SK-N-SH (cell line): ENCODE measurements at regions not wholly inside any gene's neighbourhood (a gene's known extent, or its start where the extent isn't known, plus 50 kb on each side); places are given as distances from the start of the nearest gene placed in this dataset.

ENCODE experiments used
- CTCF ChIA-PET: fragments of 300-600, 350-600 bp; formaldehyde crosslinking; extraction: SDS; loops from one replicate; lab custom pipeline; 2021; lab: Yijun Ruan, JAX
- POLR2A ChIA-PET: fragments of 350-600 bp; sonication (Branson Sonifier 250); formaldehyde crosslinking; extraction: SDS; loops from one replicate; lab custom pipeline; 2020; ENCODE audit warnings: antibody characterized with exemption, inconsistent platforms; lab: Yijun Ruan, JAX
- DNase-seq: peaks from one replicate; pipeline ENCODE4 v3.0.0; 2012
- H2AFZ ChIP-seq: fragments of 200-600 bp; sonication (generic); 2 replicates; pipeline ENCODE4 v1.8.1; 2016; ENCODE audit warnings: antibody characterized with exemption, mild to moderate bottlenecking, low read depth
- H3F3A ChIP-seq: fragments of 200-600 bp; sonication (generic); replicated peaks from 2 replicates; pipeline ENCODE3; 2016; ENCODE audit warnings: antibody characterized with exemption, mild to moderate bottlenecking; ENCODE audit not compliant: insufficient read depth
- H3K27ac ChIP-seq, 2 experiments: fragments of 200-500 bp in 1 of 2; fragments of 200-600 bp in 1 of 2; sonication (Bioruptor generic) in 1 of 2; sonication (generic), shearing (Covaris generic) in 1 of 2; 2 replicates each; pipeline versions ENCODE4 v1.5.1 to v1.6.1; 2014 to 2016; ENCODE audit warnings: low read depth in 2 of 2, inconsistent platforms in 1 of 2, low read length in 1 of 2, mild to moderate bottlenecking in 1 of 2, mixed read lengths in 1 of 2
- H3K27me3 ChIP-seq: fragments of 200-600 bp; sonication (generic), shearing (Covaris generic); 2 replicates; pipeline ENCODE4 v1.6.1; 2016; ENCODE audit warnings: mixed run types; ENCODE audit not compliant: insufficient read depth
- H3K36me3 ChIP-seq, 2 experiments: fragments of 200-500 bp in 1 of 2; fragments of 200-600 bp in 1 of 2; sonication (Bioruptor generic) in 1 of 2; sonication (generic) in 1 of 2; replicated peaks in 1 of 2; 2 replicates each; pipeline versions ENCODE3 to v1.5.1; 2014 to 2016; ENCODE audit warnings: low read length in 1 of 2, mild to moderate bottlenecking in 1 of 2; ENCODE audit not compliant: insufficient read depth in 2 of 2, control insufficient read depth in 1 of 2
- H3K4me1 ChIP-seq, 2 experiments: fragments of 200-500 bp in 1 of 2; fragments of 200-600 bp in 1 of 2; sonication (Bioruptor generic) in 1 of 2; sonication (generic), shearing (Covaris generic) in 1 of 2; 2 replicates each; pipeline versions ENCODE4 v1.5.1 to v1.6.1; 2014 to 2016; ENCODE audit warnings: low read depth in 1 of 2, low read length in 1 of 2, mixed run types in 1 of 2; ENCODE audit not compliant: insufficient read depth in 2 of 2, control insufficient read depth in 1 of 2
- H3K4me2 ChIP-seq: fragments of 200-600 bp; sonication (generic), shearing (Covaris generic); 2 replicates; pipeline ENCODE4 v1.6.1; 2017; ENCODE audit warnings: mixed run types
- H3K4me3 ChIP-seq, 2 experiments: fragments of 200-500 bp in 1 of 2; fragments of 200-600 bp in 1 of 2; sonication (Bioruptor generic) in 1 of 2; sonication (generic), shearing (Covaris generic) in 1 of 2; 2 replicates each; pipeline versions ENCODE4 v1.5.1 to v1.8.1; 2014 to 2016; ENCODE audit warnings: low read depth in 2 of 2, inconsistent platforms in 1 of 2, low read length in 1 of 2, mild to moderate bottlenecking in 1 of 2, mixed read lengths in 1 of 2, moderate library complexity in 1 of 2
- H3K79me2 ChIP-seq: fragments of 200-600 bp; sonication (generic); 2 replicates; pipeline ENCODE4 v1.8.1; 2017; ENCODE audit warnings: mild to moderate bottlenecking; ENCODE audit not compliant: insufficient read depth
- H3K9ac ChIP-seq: fragments of 200-600 bp; sonication (generic); 2 replicates; pipeline ENCODE4 v1.6.1; 2017; ENCODE audit warnings: mixed run types
- H3K9me2 ChIP-seq: fragments of 200-600 bp; sonication (generic); 2 replicates; pipeline ENCODE4 v1.6.1; 2017; ENCODE audit warnings: mixed run types
- H3K9me3 ChIP-seq: fragments of 200-600 bp; sonication (generic); 2 replicates; pipeline ENCODE4 v1.6.1; 2017; ENCODE audit warnings: mixed run types, mild to moderate bottlenecking, moderate library complexity
- H4K20me1 ChIP-seq: fragments of 200-600 bp; sonication (generic); 2 replicates; pipeline ENCODE4 v1.6.1; 2017; ENCODE audit warnings: mild to moderate bottlenecking, mixed run types; ENCODE audit not compliant: insufficient read depth
- EZH2phosphoT487 ChIP-seq: fragments of 200-600 bp; sonication (generic); IDR thresholded peaks from 2 replicates; pipeline ENCODE4 v1.6.1; 2017; ENCODE audit warnings: low read depth, mixed run types, mild to moderate bottlenecking, antibody characterized with exemption, moderate library complexity, borderline replicate concordance
- FOXM1 ChIP-seq: IDR thresholded peaks from 2 replicates; pipeline ENCODE4 v1.4.0; 2012; ENCODE audit warnings: low read depth, mild to moderate bottlenecking
- GABPA ChIP-seq: IDR thresholded peaks from 2 replicates; pipeline ENCODE4 v1.4.0; 2012; ENCODE audit warnings: low read depth, mild to moderate bottlenecking
- GATA2 ChIP-seq: sonication (generic); formaldehyde crosslinking; IDR thresholded peaks from 2 replicates; pipeline ENCODE4 v1.5.0; 2020; ENCODE audit warnings: mild to moderate bottlenecking, missing genetic modification reagents
- IRF3 ChIP-seq: fragments of 150-350 bp; IDR thresholded peaks from 2 replicates; pipeline ENCODE4 v1.6.1; 2016; ENCODE audit warnings: mild to moderate bottlenecking, low read depth, low read length
- MEF2A ChIP-seq: IDR thresholded peaks from 2 replicates; pipeline ENCODE4 v1.4.0; 2012; ENCODE audit warnings: low read depth, borderline replicate concordance
- MXI1 ChIP-seq: IDR thresholded peaks from 2 replicates; pipeline ENCODE4 v1.6.1; 2012; ENCODE audit warnings: mild to moderate bottlenecking, low read depth, low read length, improper control_type of control experiment
- NRF1 ChIP-seq: IDR thresholded peaks from 2 replicates; pipeline ENCODE4 v1.6.1; 2012; ENCODE audit warnings: low read depth, mild to moderate bottlenecking, low read length
- PBX3 ChIP-seq: IDR thresholded peaks from 2 replicates; pipeline ENCODE4; 2012
- RFX5 ChIP-seq: IDR thresholded peaks from 2 replicates; pipeline ENCODE4 v1.6.1; 2012; ENCODE audit warnings: mild to moderate bottlenecking, improper control_type of control experiment, low read length
- RXRA ChIP-seq: IDR thresholded peaks from 2 replicates; pipeline ENCODE4 v1.4.0; 2012; ENCODE audit warnings: low read depth, mild to moderate bottlenecking, borderline replicate concordance
- SIN3A ChIP-seq: IDR thresholded peaks from 2 replicates; pipeline ENCODE4 v1.6.1; 2012; ENCODE audit warnings: low read depth, mild to moderate bottlenecking, low read length, moderate library complexity, borderline replicate concordance
- TCF12 ChIP-seq: IDR thresholded peaks from 2 replicates; pipeline ENCODE4 v1.4.0; 2012
- TEAD4 ChIP-seq: IDR thresholded peaks from 2 replicates; pipeline ENCODE4 v1.4.0; 2012; ENCODE audit warnings: mild to moderate bottlenecking, borderline replicate concordance; ENCODE audit not compliant: insufficient read depth
- USF1 ChIP-seq: IDR thresholded peaks from 2 replicates; pipeline ENCODE4 v1.4.0; 2012; ENCODE audit warnings: low read depth, borderline replicate concordance
- USF2 ChIP-seq: fragments of 150-350 bp; IDR thresholded peaks from 2 replicates; pipeline ENCODE4 v1.6.1; 2017; ENCODE audit warnings: antibody characterized with exemption, low read length, low read depth, borderline replicate concordance
- ZBTB33 ChIP-seq: IDR thresholded peaks from 2 replicates; pipeline ENCODE4 v1.4.0; 2012; ENCODE audit warnings: low read depth, borderline replicate concordance
- WGBS: methylation state at CpG from one replicate; pipeline ENCODE4 v1.1.6; 2017; ENCODE audit warnings: low lambda C conversion rate; 5-methylcytosine and 5-hydroxymethylcytosine counted together

GRCh38 chr2:220167956-220168355, 540.5 kb downstream of the SLC4A3 start (continued):
- TF ChIP-seq IRF3 (no peak), EZH2phosphoT487 (no peak), MXI1 (no peak), PBX3 (no peak)
- TF ChIP-seq, all 33 proteins: peak for 0

GRCh38 chr2:220168891-220169546, 541.6 kb downstream of the SLC4A3 start:
- H3K27me3 ChIP-seq, result no peaks in the 10 kb centered on the region
- CTCF ChIA-PET, result no interaction called here
- H2AFZ ChIP-seq, result no peak overlapping the region
- H3F3A ChIP-seq, result no peaks in the 10 kb centered on the region
- no peak overlapping the region for H3K4me2 ChIP-seq
- H3K9me3 ChIP-seq, result no peaks in the 10 kb centered on the region
- POLR2A ChIA-PET, result no interaction called here
- no peak overlapping the region for H3K4me3 ChIP-seq
- 45% methylated on average over 4 of the region's 4 CpGs for WGBS
- DNase-seq, result no peak
- H3K79me2 ChIP-seq, result no peaks in the 10 kb centered on the region
- H3K9ac ChIP-seq, result no peak overlapping the region
- no peaks in the 10 kb centered on the region for H3K4me1 ChIP-seq
- no peaks in the 10 kb centered on the region for H3K36me3 ChIP-seq
- H3K9me2 ChIP-seq, result no peaks in the 10 kb centered on the region
- no peak overlapping the region for H3K27ac ChIP-seq
- TF ChIP-seq TEAD4 (no peak), EZH2phosphoT487 (no peak), NRF1 (no peak), RXRA (no peak), RFX5 (no peak), USF1 (no peak), SIN3A (no peak), MXI1 (no peak), MEF2A (no peak), FOXM1 (no peak), ZBTB33 (no peak), USF2 (no peak), GABPA (no peak), TCF12 (no peak), GATA2 (CRISPR knock-in tag) (no peak)
- no peaks in the 10 kb centered on the region for H4K20me1 ChIP-seq
